Endometrium (tissue), 2 donors: ENCODE measurements at regions not wholly inside any gene's neighbourhood (a gene's known extent, or its start where the extent isn't known, plus 50 kb on each side); places are given as distances from the start of the nearest gene placed in this dataset.
"Not testable (repeated sequence)": the region's sequence is repeated elsewhere in the genome, so short reads cannot be mapped to it uniquely, and the experiment has no call there.

ENCODE experiments used
- FAIRE-seq: peaks from 2 replicates; lab custom pipeline; 2012; peaks lifted over from hg19 to GRCh38; lab: Jason Lieb, UNC
- donor health status: control.
- donor health status: control.

- no peak for FAIRE-seq
These were observed 165.9 kb upstream of the ARHGAP5 start for GRCh38 chr14:31911160-31911559.

- no peak for FAIRE-seq
These were observed 163.7 kb upstream of the ARHGAP5 start for GRCh38 chr14:31913370-31913769.

DNA sequence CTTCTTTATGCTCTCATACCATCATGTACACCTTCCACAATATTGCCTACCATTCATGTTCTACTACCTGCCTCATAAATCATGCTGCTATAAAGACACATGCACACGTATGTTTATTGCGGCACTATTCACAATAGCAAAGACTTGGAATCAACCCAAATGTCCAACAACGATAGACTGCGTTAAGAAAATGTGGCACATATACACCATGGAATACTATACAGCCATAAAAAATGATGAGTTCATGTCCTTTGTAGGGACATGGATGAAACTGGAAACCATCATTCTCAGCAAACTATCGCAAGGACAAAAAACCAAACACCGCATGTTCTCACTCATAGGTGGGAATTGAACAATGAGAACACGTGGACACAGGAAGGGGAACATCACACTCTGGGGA, 158.8 kb upstream of the ARHGAP5 start:
- not testable (repeated sequence) for FAIRE-seq

DNA sequence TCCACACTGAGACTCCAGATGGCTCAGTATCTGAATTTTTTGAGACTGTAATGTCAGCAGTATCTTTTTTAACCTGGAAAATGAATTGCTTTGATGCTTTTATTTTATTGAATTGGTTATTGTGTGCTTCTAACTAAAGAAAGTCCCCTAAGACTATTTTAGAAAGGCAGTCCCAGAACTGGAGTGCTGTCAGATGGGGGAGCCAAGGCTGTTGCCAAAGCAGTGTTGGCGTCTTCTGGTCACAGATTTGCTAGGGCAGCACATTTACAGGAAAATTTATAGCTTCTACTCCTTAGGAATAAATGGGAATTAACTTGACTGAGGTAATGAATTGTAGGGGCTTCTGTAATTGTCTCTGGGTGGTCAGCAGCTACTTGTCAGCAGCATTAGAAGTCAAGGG, 157.1 kb upstream of the ARHGAP5 start:
- FAIRE-seq = no peak

DNA sequence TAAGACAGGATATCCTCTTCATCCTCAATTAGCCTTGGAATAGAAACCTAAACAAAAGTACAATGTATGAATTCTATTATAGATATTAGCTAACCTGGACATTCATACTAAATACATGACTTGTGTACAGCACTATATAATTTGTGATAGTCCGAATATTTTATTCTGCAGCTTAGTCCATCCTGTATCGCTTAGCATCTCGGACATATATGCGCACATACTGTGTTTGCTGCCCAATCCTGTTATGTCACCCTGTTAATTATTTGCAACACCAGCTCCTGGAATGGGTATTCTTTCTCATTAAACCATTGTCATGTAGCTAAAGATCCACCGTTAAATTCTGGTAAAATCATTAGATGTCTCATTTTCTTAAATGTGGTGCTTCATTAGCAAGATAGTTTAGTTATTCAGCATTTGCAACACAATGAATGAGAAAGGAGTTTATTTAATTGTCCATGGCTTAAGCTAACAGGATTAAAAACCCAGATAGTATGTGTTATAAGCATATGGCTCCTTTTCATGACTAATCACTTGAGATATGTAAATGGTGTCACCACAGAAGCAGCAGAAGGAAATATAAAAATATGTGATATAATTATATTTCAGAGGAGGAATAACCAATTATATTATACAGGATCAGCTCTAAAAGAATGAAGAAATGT, 156.0 kb upstream of the ARHGAP5 start:
- FAIRE-seq = no peak

DNA sequence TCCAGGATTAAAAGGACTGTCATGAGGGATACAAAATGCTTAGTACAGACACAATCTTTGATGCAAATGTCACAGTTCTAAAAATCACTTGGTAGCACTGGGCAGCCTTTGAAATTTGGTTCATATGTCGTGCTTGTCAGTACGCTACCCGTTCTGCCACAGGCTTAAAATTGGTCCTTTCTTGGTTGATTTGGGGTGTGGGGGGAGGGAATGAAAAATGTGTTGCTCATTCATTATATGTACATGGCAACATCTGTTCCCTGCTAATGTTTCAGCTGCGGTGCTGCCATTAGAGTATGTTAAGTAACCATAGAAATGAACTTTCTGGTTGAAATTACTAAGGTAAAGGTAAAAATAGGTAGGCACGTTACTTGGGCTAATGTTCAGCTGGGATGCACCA, 155.4 kb upstream of the ARHGAP5 start:
- FAIRE-seq = no peak

DNA sequence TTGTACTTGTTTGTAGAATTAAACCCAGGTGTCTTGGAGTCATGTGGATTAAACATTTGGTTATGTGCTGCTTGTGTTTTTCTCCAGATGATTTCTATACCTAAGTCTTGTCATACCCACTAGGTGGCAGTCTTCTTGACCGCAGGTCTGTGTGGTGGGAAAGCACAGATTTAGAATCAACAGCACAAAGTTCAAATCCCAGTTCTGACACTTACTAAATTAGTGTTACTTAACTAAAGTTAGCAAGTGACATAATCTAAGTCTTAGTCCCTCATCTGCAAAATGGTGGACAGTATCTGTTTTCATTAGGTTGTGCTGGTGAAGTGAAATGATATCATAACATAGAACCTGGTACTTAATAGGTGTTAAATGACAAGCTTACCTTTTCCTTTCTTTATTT, 151.0 kb upstream of the ARHGAP5 start:
- no peak for FAIRE-seq

DNA sequence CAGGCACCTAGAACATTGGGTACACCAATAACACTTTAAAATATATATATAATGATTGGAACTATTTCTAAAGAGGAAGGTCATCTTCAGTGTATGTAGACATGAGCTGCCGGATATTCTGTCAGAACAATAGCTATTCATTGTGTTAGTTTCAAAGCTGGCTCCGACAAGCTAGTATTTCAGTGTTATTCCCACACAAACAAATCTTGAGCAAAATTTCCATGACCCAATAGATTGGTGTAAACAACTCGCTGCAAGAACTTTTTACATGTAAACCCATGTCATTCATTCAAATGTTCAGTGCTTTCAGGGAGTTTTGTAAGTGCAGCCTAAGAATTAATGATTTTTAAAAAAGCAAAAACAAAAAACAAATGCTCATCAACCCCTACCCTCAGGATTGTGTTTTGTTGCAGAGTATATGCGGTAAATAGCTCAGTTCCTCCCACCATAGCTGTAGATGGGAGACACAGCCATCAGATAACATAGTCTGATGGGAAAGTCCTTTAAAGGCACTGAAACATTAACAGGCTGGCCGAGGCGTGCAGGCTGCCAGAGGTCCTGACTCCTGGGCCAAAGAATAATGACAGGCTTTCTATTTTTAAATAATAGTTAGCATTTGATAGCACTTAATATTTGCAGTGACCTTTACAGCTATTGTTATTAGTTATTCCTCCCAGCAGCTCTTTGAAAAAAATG, 150.3 kb upstream of the ARHGAP5 start:
- no peak for FAIRE-seq

- peak; percentile 93 for FAIRE-seq
These were observed 149.7 kb upstream of the ARHGAP5 start for GRCh38 chr14:31927348-31927832.

DNA sequence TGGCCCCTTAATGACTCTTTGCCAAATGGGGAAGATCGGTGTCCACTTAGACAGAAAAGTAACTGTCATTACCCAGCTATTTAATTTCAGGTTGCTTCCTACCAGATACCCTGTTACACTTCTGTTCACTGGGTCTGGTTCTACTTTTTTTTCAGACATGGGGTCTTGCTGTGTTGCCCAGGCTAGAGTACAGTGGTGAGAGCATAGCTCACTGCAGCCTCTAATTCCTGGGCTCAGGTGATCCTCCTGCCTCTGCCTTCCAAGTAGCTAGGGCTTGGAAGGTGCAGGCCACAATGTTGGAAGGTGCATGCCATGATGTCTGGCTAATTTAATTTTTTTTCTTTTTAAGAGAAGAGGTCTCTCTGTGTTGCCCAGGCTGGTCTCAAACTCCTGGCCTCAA, 147.0 kb upstream of the ARHGAP5 start:
- FAIRE-seq = no peak

GRCh38 chr14:31930493-31931240, 146.4 kb upstream of the ARHGAP5 start:
- FAIRE-seq = no peak

GRCh38 chr14:31932675-31933074, 144.4 kb upstream of the ARHGAP5 start:
- FAIRE-seq = no peak

DNA sequence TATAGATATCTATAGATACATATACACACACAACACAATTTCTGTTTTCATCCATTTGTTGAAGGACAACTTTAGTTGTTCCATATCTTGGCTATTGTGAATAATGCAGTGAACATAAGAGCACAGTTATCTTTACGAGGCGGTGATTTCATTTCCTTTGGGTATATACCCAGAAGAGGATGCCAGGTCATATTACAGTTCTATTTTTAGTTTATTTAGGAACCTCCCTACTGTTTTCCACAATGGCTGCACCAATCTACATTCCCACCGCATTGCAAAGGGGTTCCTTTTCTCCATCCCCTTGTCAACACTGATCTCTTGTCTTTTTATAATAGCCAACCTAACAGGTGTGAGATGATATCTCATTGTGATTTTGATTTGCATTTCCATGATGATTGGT, 143.4 kb upstream of the ARHGAP5 start:
- no peak for FAIRE-seq

DNA sequence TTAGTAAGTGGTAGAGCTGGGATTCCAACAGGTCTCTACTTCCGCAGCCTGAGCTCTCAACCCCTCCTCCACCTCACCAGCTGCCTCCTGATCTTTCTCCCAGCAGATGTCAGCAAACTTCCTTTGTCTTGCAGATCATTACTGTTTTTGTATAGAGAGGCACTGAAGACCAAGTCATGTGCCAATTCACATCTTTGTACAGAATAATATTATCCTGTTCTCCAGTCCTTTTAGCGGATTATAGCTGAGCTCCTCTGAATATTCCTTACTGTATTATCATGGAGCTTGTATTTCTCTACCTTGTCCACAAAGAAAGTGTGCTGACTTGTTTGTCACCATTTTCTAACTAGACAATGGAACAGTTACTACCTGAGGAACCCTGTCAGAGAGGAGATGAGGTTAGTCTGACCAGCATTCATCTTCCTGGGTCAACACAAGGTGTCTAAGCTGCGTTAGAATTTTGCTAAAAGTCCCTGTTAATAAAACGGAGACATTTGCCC, 142.3 kb upstream of the ARHGAP5 start:
- no peak for FAIRE-seq

DNA sequence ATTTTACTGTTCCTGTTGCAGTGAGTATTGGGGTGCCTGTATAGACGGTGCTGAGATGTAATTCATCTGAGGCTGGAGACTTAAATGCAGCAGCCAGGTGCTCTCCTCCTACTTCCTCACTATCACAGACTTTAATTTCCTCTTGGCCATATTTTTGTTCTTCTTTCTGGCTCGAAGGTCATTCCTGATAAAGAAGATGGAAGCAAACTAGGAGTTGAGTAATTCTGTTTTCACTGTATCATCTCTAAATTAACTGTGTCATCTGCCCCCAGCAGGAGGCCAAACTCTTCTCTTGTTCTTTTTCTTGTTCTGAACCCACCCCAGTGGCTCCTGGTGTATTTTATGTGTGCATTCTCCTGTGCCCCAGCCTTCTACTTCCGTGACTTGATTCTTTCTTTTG, 141.7 kb upstream of the ARHGAP5 start:
- FAIRE-seq = no peak

DNA sequence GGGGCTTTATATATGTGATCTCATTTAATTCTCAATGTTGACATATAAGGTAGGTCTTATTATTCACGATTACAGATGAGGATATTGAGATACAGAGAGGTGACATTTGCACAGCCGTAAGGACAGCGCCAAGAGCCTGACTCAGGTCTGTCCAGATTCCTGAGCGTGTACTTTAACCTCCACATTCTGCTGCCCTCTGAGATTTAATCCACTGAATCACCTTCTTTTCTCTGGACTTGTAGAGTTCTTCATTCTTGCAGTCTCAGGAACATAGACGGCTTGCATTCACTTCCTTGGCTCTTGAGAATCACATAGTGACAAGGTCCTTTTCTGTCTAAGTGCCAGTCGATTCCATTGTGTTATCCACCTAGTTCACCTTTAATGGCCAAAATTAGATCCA, 141.0 kb upstream of the ARHGAP5 start:
- FAIRE-seq = no peak

DNA sequence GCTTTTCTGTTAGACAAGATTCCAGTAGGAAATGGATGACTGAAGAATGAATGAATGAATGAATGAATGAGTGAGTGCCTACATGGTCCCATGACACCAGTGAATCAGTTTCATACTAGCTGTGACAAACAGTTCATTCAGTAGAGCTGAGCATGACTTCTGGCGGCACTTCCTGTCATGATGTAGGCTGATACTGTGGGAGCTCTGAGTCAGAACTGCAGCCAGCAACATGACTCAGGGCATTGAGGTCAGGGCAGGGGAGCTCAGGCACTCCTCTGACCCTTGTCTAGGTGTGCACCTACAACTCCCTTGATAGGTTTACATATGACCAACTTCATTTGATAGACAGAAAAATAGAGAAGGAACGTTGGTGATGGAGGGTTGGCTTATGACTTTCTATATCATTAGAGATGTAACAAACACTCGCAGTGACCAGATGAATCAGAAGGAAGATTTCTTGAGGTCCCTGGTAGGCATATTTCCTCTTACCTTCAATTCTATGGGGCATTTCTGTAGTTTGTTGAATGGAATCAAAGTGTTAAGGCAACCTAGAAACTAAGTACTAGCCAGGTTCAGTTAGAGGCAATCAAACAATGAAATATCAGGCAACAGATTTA, 139.3 kb upstream of the ARHGAP5 start:
- FAIRE-seq = no peak

DNA sequence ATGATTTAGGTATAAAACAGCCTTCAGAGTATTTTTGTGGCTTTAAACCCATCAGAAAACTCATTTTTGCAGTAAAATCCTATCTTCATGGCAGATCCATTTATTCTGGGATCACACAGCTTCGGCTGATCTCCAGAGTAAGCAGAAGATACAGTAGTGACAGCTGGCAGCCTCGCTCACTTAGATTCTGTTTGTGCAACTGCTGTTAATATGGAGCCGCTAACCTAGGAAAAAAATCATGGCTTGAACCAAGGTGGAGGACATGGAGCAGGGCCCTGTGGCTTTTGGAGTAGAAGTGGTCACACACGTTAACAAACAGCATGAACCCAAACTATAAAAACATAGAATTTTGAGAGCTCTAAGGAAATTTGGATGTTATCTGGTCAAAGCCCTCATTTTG, 137.2 kb upstream of the ARHGAP5 start:
- FAIRE-seq = no peak

GRCh38 chr14:31941487-31941886, 135.6 kb upstream of the ARHGAP5 start:
- no peak for FAIRE-seq

DNA sequence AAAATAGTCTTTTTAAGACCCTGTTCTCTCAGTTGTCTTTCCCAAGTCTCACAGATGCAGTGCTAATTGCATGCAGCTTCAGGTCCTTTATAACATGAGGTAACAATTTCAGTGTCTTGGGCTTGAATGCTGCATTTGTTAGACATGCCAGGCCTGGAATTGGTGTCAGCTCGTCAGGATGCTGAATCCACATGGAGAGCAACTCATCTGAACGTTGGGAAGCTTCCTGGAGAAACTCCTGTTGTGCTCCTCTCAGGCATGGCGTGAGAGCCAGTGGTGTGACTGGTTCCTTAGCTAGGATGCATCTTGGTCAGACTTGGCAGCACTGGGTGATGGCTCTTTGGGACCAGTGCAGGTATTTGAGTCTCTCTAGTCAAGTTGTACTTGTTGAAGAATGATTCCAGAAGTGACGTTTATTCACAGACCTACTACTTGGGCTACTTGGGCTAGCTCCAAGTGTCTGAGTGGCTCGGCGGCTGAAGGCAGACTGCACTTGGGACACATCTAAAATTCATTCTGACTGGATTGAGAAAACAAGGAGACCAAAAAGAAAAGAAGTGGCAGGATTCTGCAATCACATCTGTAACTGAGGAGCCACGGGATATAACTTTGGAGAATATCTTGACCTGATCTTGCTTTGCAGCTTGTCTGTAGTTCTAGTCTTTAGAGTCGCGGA, 134.8 kb upstream of the ARHGAP5 start:
- no peak for FAIRE-seq

DNA sequence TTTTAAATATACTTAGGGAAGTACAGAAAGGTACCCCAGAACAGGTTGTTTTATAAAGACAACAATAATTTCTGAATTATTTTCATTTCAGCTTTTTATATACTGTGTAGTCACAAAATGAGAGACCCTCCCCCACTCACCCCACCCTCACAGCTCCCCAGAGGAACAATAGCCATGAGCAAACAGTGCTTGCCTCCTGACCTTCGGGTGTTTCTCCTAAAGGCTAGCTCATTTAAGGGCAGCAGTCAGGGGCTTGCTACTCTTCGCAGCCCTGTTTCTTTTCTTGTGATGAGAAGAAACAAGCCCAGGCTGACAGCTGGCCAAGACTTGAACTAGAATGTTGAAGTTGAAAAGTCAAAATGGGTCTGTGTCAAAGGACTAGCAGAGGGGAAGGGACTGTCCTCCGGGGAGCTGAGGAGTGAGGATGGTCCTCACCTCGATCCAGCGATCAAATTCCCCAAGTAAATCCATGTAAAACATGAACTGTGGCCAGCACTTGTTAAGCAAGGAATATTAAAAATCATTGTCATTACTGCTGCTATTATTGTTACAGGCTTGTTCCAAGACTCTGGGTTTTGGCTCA, 133.8 kb upstream of the ARHGAP5 start:
- FAIRE-seq = no peak

DNA sequence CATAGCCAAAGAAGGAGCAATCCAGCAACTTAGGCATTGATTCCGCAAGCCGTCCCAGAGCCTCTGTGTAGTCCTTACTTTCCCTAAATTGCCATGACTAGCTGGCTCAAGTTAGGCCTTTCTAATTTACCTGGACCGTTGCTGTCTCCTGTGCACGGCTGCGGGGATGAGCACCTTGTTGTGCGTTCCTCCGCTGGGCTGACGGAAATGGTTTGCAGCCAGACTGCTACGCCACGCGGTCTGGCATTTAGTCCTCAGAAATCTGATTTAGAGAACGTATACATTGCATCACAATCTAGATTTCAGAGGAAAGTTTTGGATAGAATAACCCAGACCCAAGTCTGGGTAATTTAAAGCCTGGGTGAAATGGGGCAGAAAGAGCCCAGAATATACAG, 133.2 kb upstream of the ARHGAP5 start:
- FAIRE-seq = no peak
